Ascending aorta (tissue), 2 donors: ENCODE measurements at regions not wholly inside any gene's neighbourhood (a gene's known extent, or its start where the extent isn't known, plus 50 kb on each side); places are given as distances from the start of the nearest gene placed in this dataset.
"Not testable (repeated sequence)": the region's sequence is repeated elsewhere in the genome, so short reads cannot be mapped to it uniquely, and the experiment has no call there.

Experiments used
- DNase-seq, 2 donors: peaks; one replicate each; pipeline ENCODE4 v3.0.0-alpha.2; 2019; ENCODE audit warnings: low spot score in 2 of 2
- H3K27ac ChIP-seq, 2 donors: fragments of 200-600 bp; sonication (generic); one replicate each; pipeline ENCODE4 v1.5.1; 2016 to 2017; ENCODE audit warnings: mild to moderate bottlenecking in 1 of 2
- H3K27me3 ChIP-seq: fragments of 200-600 bp; sonication (generic); one replicate; pipeline ENCODE4 v1.5.1; 2017
- H3K36me3 ChIP-seq, 2 donors: fragments of 200-600 bp; sonication (generic); one replicate each; pipeline ENCODE4 v1.5.1; 2016
- H3K4me1 ChIP-seq, 2 donors: fragments of 200-600 bp; sonication (generic); one replicate each; pipeline ENCODE4 v1.5.1; 2016 to 2017; ENCODE audit warnings: mild to moderate bottlenecking in 1 of 2
- H3K4me3 ChIP-seq, 2 donors: fragments of 200-600 bp; sonication (generic); one replicate each; pipeline ENCODE4 v1.5.1; 2016 to 2017; ENCODE audit warnings: mild to moderate bottlenecking in 1 of 2
- H3K9me3 ChIP-seq, 2 donors: fragments of 200-600 bp; sonication (generic); one replicate each; pipeline ENCODE4 v1.5.1; 2016
- intact Hi-C: fragments of 100-400 bp; cut with DNase I; formaldehyde crosslinking; loops from one replicate; pipeline ENCODE4 v1.15.1; 2023
- TF ChIP-seq, protein P1 (sequence below), 3 experiments: fragments of 200-600 bp in 2 of 3; fragments of 450-650 bp in 1 of 3; sonication (generic) in 2 of 3; IDR thresholded peaks; one replicate each; pipeline ENCODE4 v1.5.1; 2016 to 2019; ENCODE audit warnings: antibody characterized with exemption in 3 of 3, mild to moderate bottlenecking in 1 of 3, moderate library complexity in 1 of 3

DNA sequence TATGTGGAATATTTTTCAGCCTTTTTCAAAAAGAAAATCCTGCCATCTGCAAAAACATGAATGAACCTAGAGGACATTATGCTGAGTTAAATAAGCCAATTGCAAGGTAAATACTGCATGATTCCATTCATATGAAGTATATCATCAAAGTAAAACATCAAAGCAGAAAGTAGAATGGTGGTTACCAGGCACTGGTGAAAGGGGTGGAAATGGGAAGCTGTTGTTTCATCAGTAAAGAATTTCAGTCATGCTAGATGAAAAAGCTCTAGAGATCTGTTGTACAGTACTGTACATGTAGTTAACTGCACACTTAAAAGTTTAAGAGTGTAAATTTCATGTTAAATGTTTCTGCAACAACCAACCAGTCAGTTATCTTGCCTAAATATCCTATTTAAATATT, 196.8 kb upstream of the ADGRL3 start:
- Histone ChIP-seq H3K27ac (no peak overlapping the region), H3K36me3 (no peaks in the 10 kb centered on the region), H3K4me3 (no peak overlapping the region), H3K4me1 (no peaks in the 10 kb centered on the region), H3K9me3 (peaks cover 8 to 17% of the 10 kb centered on the region in 2 donors), H3K27me3 (no peaks in the 10 kb centered on the region)
- TF ChIP-seq, protein P1, sequence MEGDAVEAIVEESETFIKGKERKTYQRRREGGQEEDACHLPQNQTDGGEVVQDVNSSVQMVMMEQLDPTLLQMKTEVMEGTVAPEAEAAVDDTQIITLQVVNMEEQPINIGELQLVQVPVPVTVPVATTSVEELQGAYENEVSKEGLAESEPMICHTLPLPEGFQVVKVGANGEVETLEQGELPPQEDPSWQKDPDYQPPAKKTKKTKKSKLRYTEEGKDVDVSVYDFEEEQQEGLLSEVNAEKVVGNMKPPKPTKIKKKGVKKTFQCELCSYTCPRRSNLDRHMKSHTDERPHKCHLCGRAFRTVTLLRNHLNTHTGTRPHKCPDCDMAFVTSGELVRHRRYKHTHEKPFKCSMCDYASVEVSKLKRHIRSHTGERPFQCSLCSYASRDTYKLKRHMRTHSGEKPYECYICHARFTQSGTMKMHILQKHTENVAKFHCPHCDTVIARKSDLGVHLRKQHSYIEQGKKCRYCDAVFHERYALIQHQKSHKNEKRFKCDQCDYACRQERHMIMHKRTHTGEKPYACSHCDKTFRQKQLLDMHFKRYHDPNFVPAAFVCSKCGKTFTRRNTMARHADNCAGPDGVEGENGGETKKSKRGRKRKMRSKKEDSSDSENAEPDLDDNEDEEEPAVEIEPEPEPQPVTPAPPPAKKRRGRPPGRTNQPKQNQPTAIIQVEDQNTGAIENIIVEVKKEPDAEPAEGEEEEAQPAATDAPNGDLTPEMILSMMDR (IDR thresholded peaks at IDR 0.05) = no peak
- intact Hi-C loops = no loop called here
- DNase-seq = no peak

DNA sequence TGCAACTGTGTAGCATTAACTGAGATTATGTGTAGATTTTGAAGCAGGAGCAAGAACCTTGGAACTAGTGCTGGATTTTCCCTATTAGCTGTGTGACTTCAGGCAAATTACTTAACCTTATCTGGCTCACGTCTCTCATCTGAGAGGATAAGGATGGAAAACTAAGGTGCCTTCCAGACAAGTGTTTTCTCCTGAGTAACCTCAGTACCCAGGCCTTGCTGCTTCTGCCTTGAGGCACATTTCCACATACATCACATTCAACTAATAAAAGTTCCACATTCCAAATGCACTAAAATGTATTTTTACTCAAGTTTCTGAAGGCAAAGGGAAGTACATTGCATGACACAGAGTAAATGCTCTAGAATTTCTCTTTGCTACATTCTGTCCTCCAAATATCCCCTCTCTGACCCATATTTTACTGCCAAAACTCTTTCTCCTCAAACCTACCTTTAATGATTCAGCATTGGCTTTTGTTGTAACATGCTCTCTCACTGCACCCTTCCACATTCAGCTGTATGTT, 195.4 kb upstream of the ADGRL3 start:
- intact Hi-C loops = no loop called here
- Histone ChIP-seq H3K27ac (no peak overlapping the region), H3K9me3 (peaks cover 8 to 17% of the 10 kb centered on the region in 2 donors), H3K27me3 (no peaks in the 10 kb centered on the region), H3K4me3 (no peak overlapping the region), H3K36me3 (no peaks in the 10 kb centered on the region), H3K4me1 (no peaks in the 10 kb centered on the region)
- TF ChIP-seq, protein P1 (IDR thresholded peaks at IDR 0.05) = no peak
- no peak for DNase-seq

DNA sequence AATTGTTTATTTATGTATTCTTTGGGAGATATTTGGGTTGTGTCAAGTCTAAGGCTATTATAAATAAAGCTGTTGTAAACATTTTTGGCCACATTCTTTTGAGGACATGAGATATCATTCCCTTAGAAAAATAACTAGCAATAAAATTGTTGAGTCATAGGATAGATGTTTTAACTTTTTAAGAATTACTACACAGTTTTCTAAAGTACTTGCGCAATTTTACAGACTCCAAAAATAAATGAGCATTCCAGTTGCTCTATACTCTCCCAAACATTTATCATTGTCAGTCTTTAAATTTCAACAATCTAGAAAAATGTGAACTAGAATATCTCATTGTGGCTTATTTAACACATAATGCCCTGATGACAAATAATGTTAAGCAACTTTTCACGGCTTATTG, 189.1 kb upstream of the ADGRL3 start:
- Histone ChIP-seq H3K27ac (no peak overlapping the region), H3K4me1 (no peaks in the 10 kb centered on the region), H3K9me3 (peaks cover 6 to 7% of the 10 kb centered on the region in 2 donors), H3K27me3 (no peaks in the 10 kb centered on the region), H3K4me3 (no peak overlapping the region), H3K36me3 (no peaks in the 10 kb centered on the region)
- DNase-seq = no peak
- intact Hi-C loops = no loop called here
- TF ChIP-seq, protein P1 (IDR thresholded peaks at IDR 0.05) = no peak

DNA sequence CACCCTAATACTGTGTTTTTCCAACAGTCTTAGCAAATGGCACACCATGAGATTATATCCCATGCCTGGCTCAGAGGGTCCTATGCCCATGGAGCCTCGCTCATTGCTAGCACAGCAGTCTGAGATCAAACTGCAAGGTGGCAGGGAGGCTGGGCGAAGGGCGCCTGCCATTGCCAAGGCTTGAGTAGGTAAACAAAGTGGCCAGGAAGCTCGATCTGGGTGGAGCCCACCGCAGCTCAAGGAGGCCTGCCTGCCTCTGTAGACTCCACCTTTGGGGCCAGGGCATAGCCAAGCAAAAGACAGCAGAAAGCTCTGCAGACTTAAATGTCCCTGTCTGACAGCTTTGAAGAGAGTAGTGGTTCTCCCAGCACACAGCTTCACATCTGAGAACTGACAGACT, 188.2 kb upstream of the ADGRL3 start:
- H3K4me3 ChIP-seq, H3K27ac ChIP-seq, intact Hi-C loops, H3K9me3 ChIP-seq, H3K4me1 ChIP-seq, H3K36me3 ChIP-seq, DNase-seq, H3K27me3 ChIP-seq: not testable (repeated sequence)

DNA sequence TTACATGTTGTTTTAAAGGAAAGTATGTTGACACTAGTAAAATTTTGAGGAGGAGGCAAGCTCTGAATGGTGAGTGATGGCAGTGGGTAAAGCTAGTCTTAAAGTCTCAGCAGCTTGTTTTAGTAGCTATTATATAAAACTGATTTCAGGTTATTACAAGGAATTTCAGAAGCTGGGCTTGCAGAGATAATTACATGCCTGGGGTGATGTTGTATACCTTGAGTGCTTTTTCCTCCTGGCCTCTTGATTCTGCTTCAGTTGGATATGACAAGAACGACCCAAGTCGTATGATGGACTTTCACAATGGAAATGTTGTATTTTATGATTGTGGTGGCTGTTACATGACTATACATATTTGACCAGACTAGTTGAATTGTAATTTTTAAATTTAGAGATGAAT, 175.5 kb upstream of the ADGRL3 start:
- no peak overlapping the region for H3K4me3 ChIP-seq
- no peaks in the 10 kb centered on the region for H3K27me3 ChIP-seq
- H3K36me3 ChIP-seq = no peaks in the 10 kb centered on the region
- no peaks in the 10 kb centered on the region for H3K4me1 ChIP-seq
- intact Hi-C loops = no loop called here
- H3K9me3 ChIP-seq = no peaks in the 10 kb centered on the region
- TF ChIP-seq, protein P1 (IDR thresholded peaks at IDR 0.05) = no peak
- no peak for DNase-seq
- H3K27ac ChIP-seq = no peak overlapping the region

DNA sequence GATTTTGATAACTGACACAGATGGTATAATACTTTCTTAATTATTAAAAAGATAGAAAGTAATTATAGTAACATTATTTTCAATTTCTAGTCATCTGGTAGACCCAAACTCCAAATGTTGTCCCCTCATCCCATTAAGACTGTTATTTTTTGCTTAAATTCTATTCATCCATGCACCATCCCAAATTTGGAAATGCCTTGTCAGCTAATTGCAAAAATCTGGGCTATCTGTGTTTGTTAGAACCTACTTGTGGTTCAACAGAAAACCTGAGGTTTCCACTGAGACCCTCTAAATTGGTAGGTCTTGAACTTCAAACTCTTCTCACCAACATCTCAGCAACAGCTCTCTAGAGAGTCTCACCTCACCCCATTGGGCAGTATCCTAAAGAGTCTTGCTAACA, 172.2 kb upstream of the ADGRL3 start:
- no peaks in the 10 kb centered on the region for H3K4me1 ChIP-seq
- DNase-seq = no peak

More for the DNA sequence above, 172.2 kb upstream of the ADGRL3 start:
- Histone ChIP-seq H3K27ac (no peak overlapping the region), H3K36me3 (no peaks in the 10 kb centered on the region), H3K4me3 (no peak overlapping the region), H3K9me3 (no peaks in the 10 kb centered on the region), H3K27me3 (no peaks in the 10 kb centered on the region)
- TF ChIP-seq, protein P1 (IDR thresholded peaks at IDR 0.05) = no peak
- intact Hi-C loops = no loop called here
